GM18502 (cell line): ENCODE measurements at regions not wholly inside any gene's neighbourhood (a gene's known extent, or its start where the extent isn't known, plus 50 kb on each side); places are given as distances from the start of the nearest gene placed in this dataset.

Experiments used
- ATAC-seq: cut with Tn5 transposase; IDR thresholded peaks from one replicate; pipeline ENCODE4 v1.9.1; 2021; ENCODE audit warnings: mild to moderate bottlenecking; ENCODE audit not compliant: unreplicated experiment, poor library complexity

- no peak for ATAC-seq
These were observed 265.5 kb downstream of the C16orf95 start for GRCh38 chr16:87051526-87052320.

GRCh38 chr16:87052506-87052905 lies 264.7 kb downstream of the C16orf95 start:
- no peak for ATAC-seq

GRCh38 chr16:87053016-87053982 lies 263.9 kb downstream of the C16orf95 start:
- no peak for ATAC-seq

GRCh38 chr16:87054154-87054553 lies 263.0 kb downstream of the C16orf95 start:
- ATAC-seq, result no peak

- ATAC-seq, result no peak
These were observed 262.3 kb downstream of the C16orf95 start for GRCh38 chr16:87054856-87055255.

- no peak for ATAC-seq
These were observed 261.1 kb downstream of the C16orf95 start for GRCh38 chr16:87056083-87056482.

- ATAC-seq, result no peak
These were observed 260.6 kb downstream of the C16orf95 start for GRCh38 chr16:87056551-87056950.

- no peak for ATAC-seq
These were observed 259.8 kb downstream of the C16orf95 start for GRCh38 chr16:87057211-87057881.

GRCh38 chr16:87057951-87058560 lies 259.1 kb downstream of the C16orf95 start:
- no peak for ATAC-seq

GRCh38 chr16:87058728-87059250 lies 258.4 kb downstream of the C16orf95 start:
- ATAC-seq, result no peak

- ATAC-seq, result no peak
These were observed 256.9 kb downstream of the C16orf95 start for GRCh38 chr16:87060034-87060986.

GRCh38 chr16:87061243-87061920 lies 255.8 kb downstream of the C16orf95 start:
- ATAC-seq, result no peak

- no peak for ATAC-seq
These were observed 254.4 kb downstream of the C16orf95 start for GRCh38 chr16:87062569-87063442.

- no peak for ATAC-seq
These were observed 253.6 kb downstream of the C16orf95 start for GRCh38 chr16:87063543-87063942.

GRCh38 chr16:87064731-87065445 lies 252.3 kb downstream of the C16orf95 start:
- no peak for ATAC-seq

GRCh38 chr16:87065446-87066132 lies 251.6 kb downstream of the C16orf95 start:
- no peak for ATAC-seq
